ENCODE measurements at regions not wholly inside any gene's neighbourhood (a gene's known extent, or its start where the extent isn't known, plus 50 kb on each side); places are given as distances from the start of the nearest gene placed in this dataset.

DNA sequence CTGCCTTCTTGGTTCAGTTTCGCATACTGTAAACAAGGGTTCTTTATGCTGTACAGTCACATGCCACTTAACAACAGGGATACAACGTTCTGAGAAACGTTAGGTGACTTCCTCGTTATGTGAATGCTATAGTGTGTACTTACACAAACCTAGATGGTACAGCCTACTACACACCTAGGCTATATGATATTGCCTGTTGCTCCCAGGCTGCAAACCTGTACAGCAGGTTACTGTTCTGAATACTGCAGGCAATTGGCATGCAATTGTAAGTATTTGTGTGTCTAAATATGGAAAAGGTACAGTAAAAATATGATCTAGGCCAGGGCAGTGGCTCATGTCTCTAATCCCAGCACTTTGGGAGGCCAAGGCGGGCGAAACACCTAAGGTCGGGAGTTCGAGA lies 85.7 kb upstream of the PRDM11 start:
- H3K27ac ChIP-seq: no peak overlapping the region
- no peak overlapping the region for H3K4me3 ChIP-seq

DNA sequence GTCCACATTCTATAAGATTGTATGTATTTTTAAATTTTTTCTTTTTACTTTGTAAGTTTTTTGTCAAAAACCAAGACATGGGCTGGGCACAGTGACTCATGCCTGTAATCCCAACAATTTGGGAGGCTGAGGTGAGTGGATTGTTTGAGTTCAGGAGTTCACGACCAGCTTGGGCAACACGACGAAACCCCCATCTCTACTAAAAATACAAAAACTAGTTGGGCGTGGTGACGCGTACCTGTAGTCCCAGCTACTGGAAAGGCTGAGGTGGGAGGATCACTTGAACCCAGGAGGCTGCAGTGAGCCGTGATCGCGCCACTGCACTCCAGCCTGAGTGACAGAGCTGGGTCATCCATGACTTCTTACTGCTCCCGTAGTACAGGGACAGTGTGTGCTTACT lies 84.8 kb upstream of the PRDM11 start:
- no peak overlapping the region for H3K4me3 ChIP-seq

DNA sequence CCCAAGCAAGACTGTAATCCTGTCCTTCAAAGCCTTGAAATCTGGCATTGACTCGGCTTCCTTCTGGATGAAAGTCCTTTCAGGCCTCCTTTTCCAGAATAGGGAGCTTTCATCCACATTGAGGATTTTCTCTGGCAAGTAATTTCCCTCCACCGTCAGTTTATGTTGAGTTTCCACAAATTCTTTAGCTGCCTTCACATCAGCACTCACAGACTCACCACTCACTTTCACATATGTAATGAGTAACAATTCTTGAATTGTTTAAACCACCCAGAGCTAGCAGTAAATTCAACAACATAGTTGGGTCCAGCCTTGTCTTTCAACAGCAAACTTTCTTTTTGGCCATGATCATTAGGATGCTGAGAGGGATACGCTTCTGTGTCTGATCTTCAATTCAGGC lies 84.3 kb upstream of the PRDM11 start:
- no peak overlapping the region for H3K27ac ChIP-seq

More for the DNA sequence above, 84.8 kb upstream of the PRDM11 start:
- H3K27ac ChIP-seq: no peak overlapping the region

DNA sequence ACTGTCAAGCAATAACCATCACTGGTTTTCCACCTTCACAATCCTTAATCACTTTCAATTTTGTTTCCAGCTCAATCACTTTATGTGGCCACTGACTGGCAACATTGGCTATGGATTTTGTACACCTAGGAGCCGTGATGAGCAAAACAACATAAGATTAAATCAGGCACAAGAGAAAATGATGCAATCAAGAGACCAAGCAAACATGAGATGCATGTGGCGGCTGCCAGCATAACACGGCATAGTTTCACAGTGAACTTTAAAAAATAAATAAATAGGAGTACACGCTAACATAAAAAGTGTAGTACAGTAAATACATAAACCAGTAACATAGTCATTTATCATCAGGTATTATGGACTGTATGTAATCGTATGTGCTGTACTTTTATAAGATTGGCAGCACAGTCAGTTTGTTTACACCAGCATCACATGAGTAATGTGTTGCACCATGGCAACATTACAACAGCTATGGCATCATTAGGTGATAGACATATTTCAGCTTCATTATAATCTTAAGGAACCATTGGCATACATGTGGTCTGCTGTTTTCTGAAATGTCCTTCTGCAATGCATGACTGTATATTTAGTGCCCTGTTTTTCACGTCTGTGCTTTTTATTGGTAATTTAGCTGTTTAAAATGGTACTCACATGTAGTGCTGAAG lies 83.3 kb upstream of the PRDM11 start:
- H3K27ac ChIP-seq: no peak overlapping the region
- H3K4me3 ChIP-seq: no peak overlapping the region

More for the DNA sequence above, 84.3 kb upstream of the PRDM11 start:
- no peak overlapping the region for H3K4me3 ChIP-seq

DNA sequence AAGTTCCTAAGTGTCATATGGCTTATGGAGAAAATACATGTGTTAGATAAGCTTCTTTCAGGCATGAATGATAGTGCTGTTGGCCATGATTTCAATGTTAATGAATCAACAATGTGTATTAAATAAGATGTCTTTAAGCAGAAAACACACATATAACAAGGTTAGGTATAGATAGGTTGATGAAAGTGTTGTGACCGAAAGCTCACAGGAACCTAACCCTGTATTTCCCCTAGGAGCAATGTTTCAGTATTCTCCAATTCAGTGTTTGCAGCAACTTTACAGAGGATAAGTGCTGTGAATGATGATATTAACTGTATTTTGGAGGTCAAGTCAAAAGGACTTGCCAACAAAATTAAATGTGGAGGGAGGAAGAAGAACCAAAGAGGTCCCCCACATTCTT lies 82.8 kb upstream of the PRDM11 start:
- Histone ChIP-seq H3K27ac (no peak overlapping the region), H3K4me3 (no peak overlapping the region)

DNA sequence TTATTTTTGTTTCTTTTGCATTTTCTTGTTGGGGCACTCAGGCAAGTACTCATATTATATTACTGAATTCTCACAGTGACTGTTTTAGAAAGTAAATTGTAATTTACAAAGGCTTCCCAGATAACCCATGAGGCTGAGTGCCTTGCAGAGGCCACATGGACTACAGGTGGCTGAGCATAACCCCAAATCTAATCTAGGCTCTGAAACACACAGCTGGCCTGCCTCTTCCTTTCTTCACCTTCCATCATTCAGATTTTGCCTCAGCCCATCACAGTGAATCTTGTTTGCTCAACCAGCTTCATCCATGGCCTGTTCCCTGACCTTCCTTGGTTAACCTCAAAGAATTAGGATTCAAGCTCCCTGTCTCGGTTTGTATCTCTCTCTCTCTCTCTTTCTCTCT lies 78.5 kb upstream of the PRDM11 start:
- Histone ChIP-seq H3K27ac (no peak overlapping the region), H3K4me3 (no peak overlapping the region)

DNA sequence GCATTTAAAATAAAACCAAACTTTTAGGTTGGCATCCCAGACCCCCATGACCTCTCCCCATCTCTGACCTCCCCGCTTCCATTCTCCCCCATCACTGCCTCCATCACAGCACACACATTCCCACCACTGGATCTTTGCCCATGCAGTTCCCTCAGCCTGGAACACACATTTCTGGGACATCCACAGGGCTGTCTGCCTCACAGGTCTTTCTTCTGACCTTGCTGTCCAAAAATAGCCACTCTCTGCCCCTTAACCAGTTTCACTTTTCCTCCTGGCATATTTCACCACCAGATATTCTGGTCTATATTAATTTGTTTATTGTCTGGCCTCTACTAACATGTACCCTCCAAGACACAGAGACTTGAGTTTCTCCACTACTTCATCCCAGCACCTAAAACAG lies 75.2 kb upstream of the PRDM11 start:
- Histone ChIP-seq H3K4me3 (no peak overlapping the region), H3K27ac (no peak overlapping the region)

DNA sequence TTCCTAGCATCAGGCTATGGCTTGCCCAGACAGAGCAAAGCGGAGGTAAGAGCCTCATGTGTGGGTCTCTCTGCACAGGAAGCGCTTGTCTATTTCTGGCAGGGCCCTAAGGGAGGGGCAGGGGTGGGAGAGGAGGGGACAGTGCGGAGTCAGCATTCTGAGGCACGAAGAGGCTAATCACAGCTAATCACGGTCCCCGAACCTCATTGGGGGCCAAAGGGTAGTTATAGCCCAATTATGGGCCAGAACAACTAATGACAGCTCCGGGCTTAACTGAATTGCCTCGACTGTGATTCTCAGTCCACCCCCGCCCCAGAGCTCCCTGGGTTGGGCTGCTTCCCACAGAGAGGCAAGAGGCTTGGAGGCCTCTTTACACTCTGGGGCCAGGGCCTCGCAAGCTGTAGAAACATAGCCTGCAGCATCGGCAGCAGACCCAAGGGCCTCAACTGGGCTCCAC lies 72.7 kb upstream of the PRDM11 start:
- Histone ChIP-seq H3K4me3 (no peak overlapping the region), H3K27ac (no peak overlapping the region)

DNA sequence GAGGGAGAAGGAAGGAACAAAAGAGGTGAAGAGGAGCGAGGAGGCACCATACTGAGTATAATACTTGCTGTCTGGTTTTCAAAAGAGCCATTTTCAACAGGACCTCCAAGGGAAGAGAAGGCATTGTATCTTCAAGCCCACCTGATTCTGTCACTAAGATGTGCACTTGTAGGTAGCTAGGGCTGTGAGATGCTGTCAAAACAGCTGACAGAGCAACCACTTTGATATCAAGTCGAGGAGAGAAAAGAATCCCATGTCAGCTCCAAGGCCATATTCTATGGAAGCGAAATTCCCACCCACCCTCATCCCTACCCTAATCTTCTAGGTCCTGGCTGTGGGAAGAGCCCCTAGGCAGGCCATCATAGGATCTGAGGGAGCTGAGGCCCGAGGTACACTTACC lies 70.9 kb upstream of the PRDM11 start:
- Histone ChIP-seq H3K27ac (no peak overlapping the region), H3K4me3 (no peak overlapping the region)

DNA sequence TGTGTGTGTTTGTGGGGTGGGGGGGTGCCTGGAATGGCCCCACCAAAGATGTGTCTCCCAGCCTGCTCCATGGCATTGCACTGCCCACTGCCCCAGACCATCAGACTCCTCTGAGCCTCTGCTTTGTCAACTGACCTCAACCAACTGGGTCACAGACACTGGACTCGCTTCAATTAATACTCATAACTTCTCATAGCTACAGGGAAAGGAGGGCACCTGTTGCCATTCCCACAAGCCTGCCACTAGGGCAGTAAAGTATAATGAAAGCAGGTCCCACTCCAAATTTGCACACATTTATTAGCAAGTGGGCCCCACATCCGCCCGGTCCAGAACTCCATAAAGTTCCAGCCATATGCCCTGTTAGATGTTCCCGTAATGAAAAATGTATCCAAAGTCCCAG lies 70.5 kb upstream of the PRDM11 start:
- no peak overlapping the region for H3K4me3 ChIP-seq

DNA sequence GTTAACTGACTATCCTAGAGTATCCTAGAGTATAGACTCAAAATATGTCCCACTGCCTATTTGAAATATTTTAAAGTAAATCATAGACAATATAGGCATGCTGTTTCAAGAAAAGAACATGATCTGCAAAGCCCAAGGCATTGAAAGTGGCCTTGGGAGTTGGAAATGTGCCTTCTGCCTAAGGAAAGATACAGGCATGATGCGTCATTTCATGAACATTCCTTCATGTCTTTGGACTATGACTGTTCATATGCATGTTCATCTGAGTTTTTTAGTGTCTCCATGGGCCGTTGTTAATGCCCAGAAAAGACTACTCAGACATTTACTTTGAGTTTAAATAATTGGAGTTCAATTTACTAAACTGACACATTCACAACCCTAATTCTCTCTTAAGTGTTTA lies 69.7 kb upstream of the PRDM11 start:
- no peak overlapping the region for H3K27ac ChIP-seq
- H3K4me3 ChIP-seq: no peak overlapping the region

More for the DNA sequence above, 70.5 kb upstream of the PRDM11 start:
- no peak overlapping the region for H3K27ac ChIP-seq

DNA sequence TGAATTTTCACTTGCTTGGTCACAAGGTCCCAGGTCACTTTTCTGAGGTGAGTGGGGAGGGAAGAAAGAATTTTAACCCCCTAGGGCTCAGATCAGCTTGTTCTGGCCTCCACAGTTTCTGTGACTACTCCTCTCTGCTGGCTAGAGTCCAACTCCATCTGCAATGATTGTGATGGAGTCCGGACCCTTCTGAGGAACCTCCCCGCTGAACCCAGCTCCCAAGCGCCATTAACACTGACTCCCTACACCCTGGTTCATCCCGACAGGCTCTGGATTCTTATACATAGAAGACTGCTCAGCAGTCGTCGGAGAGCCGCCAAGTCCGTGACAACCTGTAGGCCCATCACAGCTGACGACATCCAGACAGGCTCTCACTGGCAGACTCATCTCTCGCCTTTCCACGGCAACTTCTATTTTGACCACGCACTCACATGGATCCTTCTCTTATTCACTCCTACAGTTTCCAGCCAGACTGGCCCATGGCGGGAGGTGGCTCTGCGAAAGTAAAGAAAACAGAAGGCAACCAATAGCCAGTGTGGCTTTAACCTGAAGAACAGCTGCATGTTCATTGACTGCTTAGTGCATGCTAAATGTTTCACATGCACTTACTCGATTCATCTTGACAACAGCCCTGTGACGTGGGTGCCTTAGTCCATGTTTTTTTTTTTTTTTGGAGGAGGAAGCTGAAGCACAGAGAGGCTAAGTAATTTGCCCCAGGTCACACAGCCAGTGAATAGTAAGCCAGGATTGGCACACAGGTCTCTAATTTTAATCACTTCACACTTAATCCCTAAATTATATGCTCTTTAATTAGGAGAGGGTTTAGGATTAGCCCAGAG lies 68.0 kb upstream of the PRDM11 start:
- Histone ChIP-seq H3K27ac (peak overlapping the region in 1 of 21 experiments; percentile 90), H3K4me3 (no peak overlapping the region)

DNA sequence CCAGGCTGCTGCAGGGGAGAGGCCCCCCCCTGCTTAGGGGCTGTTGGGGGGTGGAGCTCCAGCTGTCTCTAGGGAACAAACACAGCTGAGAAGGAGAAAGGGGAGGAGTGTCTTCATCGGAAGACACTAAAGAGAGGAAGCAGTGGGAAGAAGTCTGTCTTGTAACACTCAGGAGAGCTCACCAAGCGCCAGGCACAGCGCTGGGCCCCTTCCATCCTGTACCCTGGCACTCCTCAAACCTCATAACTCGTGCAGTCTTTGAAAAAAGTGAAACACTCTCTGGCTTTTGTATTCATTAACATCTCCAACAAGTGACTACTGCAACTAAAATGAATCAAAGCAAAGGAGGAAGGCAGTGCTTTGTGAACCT lies 67.4 kb upstream of the PRDM11 start:
- Histone ChIP-seq H3K27ac (peak overlapping the region in 8 of 21 experiments; percentile 48 to 90 (median 74)), H3K4me3 (no peak overlapping the region)

DNA sequence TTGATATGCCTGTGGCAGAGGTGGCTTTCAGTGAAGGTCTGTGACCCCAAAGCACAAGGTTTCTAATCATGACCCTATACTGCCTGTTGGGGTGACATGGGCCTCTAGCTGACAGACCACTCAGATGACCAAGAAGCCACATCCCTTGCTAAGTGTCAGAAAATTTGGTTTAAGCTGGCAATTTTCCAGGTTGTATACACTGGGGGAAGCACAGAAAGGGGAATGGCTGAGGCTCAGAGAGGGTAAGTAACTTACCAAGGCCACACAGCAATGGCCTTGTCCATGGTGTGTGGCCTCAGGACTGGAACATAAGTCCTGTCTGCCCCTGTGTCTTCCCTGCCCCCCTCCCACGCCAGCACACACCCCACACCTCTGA lies 66.9 kb upstream of the PRDM11 start:
- Histone ChIP-seq H3K27ac (peak overlapping the region in 15 of 21 experiments; percentile 44 to 90 (median 73)), H3K4me3 (no peak overlapping the region)

DNA sequence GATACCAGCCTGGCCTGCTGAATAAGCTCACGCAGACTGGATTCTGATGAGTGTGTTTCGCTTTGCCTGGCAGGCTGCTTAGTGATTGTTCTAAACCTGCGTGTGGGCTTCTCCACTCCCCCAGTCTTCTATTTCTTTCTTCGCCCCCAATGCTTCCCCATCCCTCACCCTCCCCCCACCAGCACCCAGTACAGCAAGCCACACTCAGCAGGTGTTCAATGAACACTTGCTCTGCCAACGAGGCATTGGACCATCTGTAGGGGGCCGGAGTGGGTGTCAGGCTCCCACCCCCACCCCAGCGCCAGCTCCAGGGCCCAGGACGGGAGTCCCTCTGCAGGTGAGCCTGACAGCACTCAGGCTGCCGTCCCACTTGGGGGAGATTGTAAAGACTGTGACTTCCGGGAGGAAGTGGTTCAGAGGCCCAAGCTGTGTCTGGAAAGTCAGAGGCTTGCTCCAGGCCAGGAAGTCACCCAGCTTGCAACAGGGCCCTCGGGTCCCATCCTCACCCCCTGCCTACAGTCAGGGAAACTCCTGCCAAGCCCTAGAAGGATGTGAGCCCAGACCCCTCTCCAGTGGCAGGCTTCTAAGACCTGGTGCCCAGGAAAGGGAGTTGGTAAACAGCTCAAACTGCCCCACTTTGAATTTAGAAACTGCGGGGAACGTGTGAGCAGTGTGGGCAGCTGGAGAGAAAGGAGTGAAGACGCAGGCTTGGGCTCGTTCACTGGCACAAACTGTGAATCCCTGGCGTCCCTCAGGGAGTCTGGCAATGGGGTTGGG lies 66.3 kb upstream of the PRDM11 start:
- H3K27ac ChIP-seq: peak overlapping the region in 18 of 21 experiments; percentile 22 to 90 (median 68)
- H3K4me3 ChIP-seq: no peak overlapping the region

DNA sequence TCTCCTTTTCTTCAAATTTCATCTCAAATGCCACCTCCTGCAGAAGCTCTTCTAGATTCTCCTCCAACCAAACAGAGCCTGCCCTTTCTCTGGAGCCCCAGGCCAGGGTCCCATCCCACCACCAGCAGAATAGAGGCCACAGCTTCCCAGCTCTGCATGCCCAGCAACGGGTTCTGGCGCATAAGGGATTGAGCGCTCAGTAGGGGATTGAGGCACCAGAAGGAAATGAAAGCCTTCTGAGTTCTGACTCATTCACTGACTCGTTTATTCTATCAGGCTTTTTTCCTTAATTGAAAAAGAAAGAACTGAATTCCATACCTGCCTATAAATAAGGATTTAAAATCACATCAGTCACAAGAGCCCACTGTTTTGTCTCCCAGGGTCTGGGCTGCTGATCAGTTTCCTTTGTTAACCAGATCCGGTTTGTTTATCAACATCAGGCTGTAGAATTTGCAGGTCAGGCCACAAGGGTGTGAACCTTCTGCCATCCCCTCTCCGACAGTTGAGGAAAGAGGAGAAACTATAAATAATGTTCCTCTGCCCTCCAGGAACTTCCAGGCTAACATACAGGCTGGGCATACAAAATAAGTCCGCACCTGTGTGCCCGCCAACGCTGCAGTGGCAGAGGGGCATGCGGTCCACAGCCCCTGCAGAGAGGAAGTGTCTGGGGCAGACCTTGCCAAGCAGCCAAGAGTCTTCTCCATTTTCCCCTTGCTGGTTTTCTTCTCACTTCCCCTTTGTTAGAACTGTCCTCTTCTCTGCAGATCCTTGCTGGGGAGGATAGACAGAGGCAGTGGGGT lies 63.5 kb upstream of the PRDM11 start:
- no peak overlapping the region for H3K4me3 ChIP-seq
- H3K27ac ChIP-seq: peak overlapping the region in 5 of 21 experiments; percentile 3 to 55 (median 28)

DNA sequence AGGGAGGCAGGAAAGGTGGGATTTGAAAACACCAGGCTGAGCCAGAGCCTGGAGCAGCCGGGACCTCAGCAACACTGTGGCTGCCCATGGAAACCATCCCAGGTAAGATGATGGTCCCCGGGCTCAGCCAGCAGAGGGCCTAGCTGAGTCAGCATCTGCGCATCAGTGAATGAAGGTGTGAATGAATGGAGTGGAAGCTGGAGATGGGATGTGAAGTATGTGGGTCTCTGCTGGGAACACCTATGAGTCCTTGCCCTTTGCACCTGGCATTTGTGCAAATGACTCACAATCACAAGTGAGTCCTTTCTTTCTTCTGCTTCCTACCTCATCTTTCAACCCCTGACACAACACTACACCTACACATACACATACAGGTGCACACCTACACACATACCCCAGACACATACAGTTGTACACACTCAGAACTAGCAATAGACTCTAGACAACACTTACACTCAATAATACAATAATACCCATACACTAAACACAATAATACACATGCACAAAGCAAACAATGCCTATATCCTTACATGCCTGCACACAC lies 62.8 kb upstream of the PRDM11 start:
- Histone ChIP-seq H3K4me3 (no peak overlapping the region), H3K27ac (peak overlapping the region in 4 of 21 experiments; percentile 17 to 55 (median 30))

DNA sequence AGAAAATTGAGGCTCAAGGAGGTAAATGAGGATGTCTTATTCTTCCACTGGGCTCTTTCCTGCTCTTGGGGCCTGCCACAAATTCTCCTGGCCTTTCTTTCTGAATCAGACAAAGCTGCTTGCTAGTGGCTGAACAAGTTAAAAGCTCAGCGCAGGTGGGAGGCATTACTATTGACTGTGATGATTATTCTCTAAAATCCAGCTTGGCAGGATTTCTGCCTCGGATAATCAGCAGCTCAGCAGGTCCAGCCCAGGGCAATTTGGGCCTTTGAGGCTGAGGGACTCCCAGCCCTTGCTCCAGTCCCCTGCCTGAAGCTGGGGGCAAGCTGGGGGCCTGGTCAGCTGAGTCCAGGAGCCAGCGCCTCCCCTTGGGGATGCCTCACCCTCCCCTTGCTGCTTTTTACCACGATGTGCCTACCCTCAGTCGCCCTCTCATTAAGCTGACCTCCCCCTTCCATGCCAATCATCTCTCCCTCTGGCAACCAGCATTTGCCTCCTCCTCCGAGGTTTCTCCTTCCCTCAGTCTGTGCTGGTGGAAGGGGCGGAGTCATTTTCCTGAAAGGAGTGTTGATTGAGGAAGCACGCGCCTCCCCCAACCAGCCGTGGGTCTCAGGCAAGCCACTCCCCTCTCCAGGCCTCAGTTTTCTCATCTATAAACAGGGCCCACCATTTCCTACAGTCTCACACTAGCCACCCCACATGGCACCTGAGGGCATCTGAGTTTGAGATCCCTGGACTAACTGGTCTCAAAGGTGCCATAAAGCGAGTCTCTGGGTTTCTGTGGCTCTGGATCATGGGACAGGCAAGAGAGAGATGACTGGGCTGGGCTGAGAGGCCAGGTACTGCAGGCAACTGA lies 60.6 kb upstream of the PRDM11 start:
- no peak overlapping the region for H3K27ac ChIP-seq
- no peak overlapping the region for H3K4me3 ChIP-seq
